ENCODE measurements at regions not wholly inside any gene's neighbourhood (a gene's known extent, or its start where the extent isn't known, plus 50 kb on each side); places are given as distances from the start of the nearest gene placed in this dataset.
A peak's percentile ranks its signal among the peaks of the same experiment; 100 is the strongest.
"Not testable (repeated sequence)": the region's sequence is repeated elsewhere in the genome, so short reads cannot be mapped to it uniquely, and the experiment has no call there.

- WGBS = 86% methylated on average over 2 of the region's 2 CpGs
- no peaks in the 10 kb centered on the region for H3K27me3 ChIP-seq (replicated peaks; ENCODE audit: insufficient read depth)
- intact Hi-C loops (cut with DNase I) = no loop called here
Measured at GRCh38 chr4:161279095-161279494, 884.7 kb downstream of the FSTL5 start.

GRCh38 chr4:161277150-161277787, 886.5 kb downstream of the FSTL5 start:
- H3K27me3 ChIP-seq (replicated peaks; ENCODE audit: insufficient read depth); H3K4me3 ChIP-seq; H3K36me3 ChIP-seq; DNase-seq (ENCODE audit: low spot score); intact Hi-C loops (cut with DNase I); H3K9me3 ChIP-seq; H3K4me1 ChIP-seq (replicated peaks); H3K27ac ChIP-seq: not testable (repeated sequence)
- 98% methylated on average over 23 of the region's 44 CpGs for WGBS

More at GRCh38 chr4:161279095-161279494, 884.7 kb downstream of the FSTL5 start:
- Histone ChIP-seq H3K27ac (no peak overlapping the region), H3K9me3 (no peaks in the 10 kb centered on the region), H3K4me1 (replicated peaks) (no peaks in the 10 kb centered on the region), H3K4me3 (no peak overlapping the region), H3K36me3 (no peaks in the 10 kb centered on the region)
- TF ChIP-seq CTCF (IDR thresholded peaks at IDR 0.05) (no peak), POLR2AphosphoS5 (IDR thresholded peaks at IDR 0.05) (no peak), POLR2A (IDR thresholded peaks at IDR 0.05) (no peak)
- DNase-seq (ENCODE audit: low spot score) = no peak

- intact Hi-C loops (cut with DNase I) = no loop called here
- no peak for DNase-seq (ENCODE audit: low spot score)
- no peak overlapping the region for H3K27ac ChIP-seq
- no peak overlapping the region for H3K4me3 ChIP-seq
- TF ChIP-seq POLR2AphosphoS5 (IDR thresholded peaks at IDR 0.05) = no peak
- no peak for TF ChIP-seq POLR2A (IDR thresholded peaks at IDR 0.05)
- no peak for TF ChIP-seq CTCF (IDR thresholded peaks at IDR 0.05)
- H3K27me3 ChIP-seq (replicated peaks; ENCODE audit: insufficient read depth) = no peaks in the 10 kb centered on the region
- no peaks in the 10 kb centered on the region for H3K36me3 ChIP-seq
- no peaks in the 10 kb centered on the region for H3K4me1 ChIP-seq (replicated peaks)
- no peaks in the 10 kb centered on the region for H3K9me3 ChIP-seq
- WGBS = 96% methylated on average over 2 of the region's 2 CpGs
Measured at GRCh38 chr4:161273607-161274006, 890.2 kb downstream of the FSTL5 start.

GRCh38 chr4:161260819-161261218, 903.0 kb downstream of the FSTL5 start:
- Histone ChIP-seq H3K9me3 (no peaks in the 10 kb centered on the region), H3K36me3 (no peaks in the 10 kb centered on the region), H3K27ac (no peak overlapping the region), H3K27me3 (replicated peaks; ENCODE audit: insufficient read depth) (no peaks in the 10 kb centered on the region), H3K4me3 (no peak overlapping the region), H3K4me1 (replicated peaks) (no peaks in the 10 kb centered on the region)
- intact Hi-C loops (cut with DNase I) = no loop called here
- TF ChIP-seq POLR2A (IDR thresholded peaks at IDR 0.05) = no peak
- no peak for TF ChIP-seq POLR2AphosphoS5 (IDR thresholded peaks at IDR 0.05)
- no peak for TF ChIP-seq CTCF (IDR thresholded peaks at IDR 0.05)
- 68% methylated on average over 1 of the region's 1 CpG for WGBS
- DNase-seq (ENCODE audit: low spot score) = no peak

- WGBS = 81% methylated on average over 4 of the region's 4 CpGs
- no peak for TF ChIP-seq POLR2A (IDR thresholded peaks at IDR 0.05)
- TF ChIP-seq CTCF (IDR thresholded peaks at IDR 0.05) = peak in 1 of 4 experiments; percentile 12
- TF ChIP-seq POLR2AphosphoS5 (IDR thresholded peaks at IDR 0.05) = no peak
- intact Hi-C loops (cut with DNase I) = no loop called here
Measured at GRCh38 chr4:161256716-161257115, 907.1 kb downstream of the FSTL5 start.

More at GRCh38 chr4:161256716-161257115, 907.1 kb downstream of the FSTL5 start:
- no peak overlapping the region for H3K27ac ChIP-seq
- H3K4me1 ChIP-seq (replicated peaks) = no peaks in the 10 kb centered on the region
- H3K9me3 ChIP-seq = no peaks in the 10 kb centered on the region
- no peak for DNase-seq (ENCODE audit: low spot score)
- H3K36me3 ChIP-seq = no peaks in the 10 kb centered on the region
- H3K4me3 ChIP-seq = no peak overlapping the region
- H3K27me3 ChIP-seq (replicated peaks; ENCODE audit: insufficient read depth) = no peaks in the 10 kb centered on the region
